ENCODE measurements at regions not wholly inside any gene's neighbourhood (a gene's known extent, or its start where the extent isn't known, plus 50 kb on each side); places are given as distances from the start of the nearest gene placed in this dataset.

GRCh38 chr10:128646956-128647355 lies 520.7 kb upstream of the MKI67 start:
- DNase-seq (ENCODE audit: low read depth in 2 of 2), result no peak

- no peak for DNase-seq (ENCODE audit: low read depth in 2 of 2)
Observed at GRCh38 chr10:128657548-128657947, 531.3 kb upstream of the MKI67 start.

GRCh38 chr10:128660726-128661125 lies 534.5 kb upstream of the MKI67 start:
- no peak for DNase-seq (ENCODE audit: low read depth in 2 of 2)

- DNase-seq (ENCODE audit: low read depth in 2 of 2), result no peak
Observed at GRCh38 chr10:128661404-128662197, 535.4 kb upstream of the MKI67 start.

- DNase-seq (ENCODE audit: low read depth in 2 of 2), result no peak
Observed at GRCh38 chr10:128662520-128662919, 536.3 kb upstream of the MKI67 start.

GRCh38 chr10:128664729-128665128 lies 538.5 kb upstream of the MKI67 start:
- DNase-seq (ENCODE audit: low read depth in 2 of 2), result no peak

- no peak for DNase-seq (ENCODE audit: low read depth in 2 of 2)
Observed at GRCh38 chr10:128675405-128675804, 549.2 kb upstream of the MKI67 start.

- DNase-seq (ENCODE audit: low read depth in 2 of 2), result no peak
Observed at GRCh38 chr10:128680116-128680515, 553.9 kb upstream of the MKI67 start.

- no peak for DNase-seq (ENCODE audit: low read depth in 2 of 2)
Observed at GRCh38 chr10:128684215-128684614, 558.0 kb upstream of the MKI67 start.

- DNase-seq (ENCODE audit: low read depth in 2 of 2), result no peak
Observed at GRCh38 chr10:128686630-128687278, 560.5 kb upstream of the MKI67 start.

- DNase-seq (ENCODE audit: low read depth in 2 of 2), result no peak
Observed at GRCh38 chr10:128687408-128687807, 561.2 kb upstream of the MKI67 start.

GRCh38 chr10:128687927-128688549 lies 561.8 kb upstream of the MKI67 start:
- DNase-seq (ENCODE audit: low read depth in 2 of 2), result no peak

- no peak for DNase-seq (ENCODE audit: low read depth in 2 of 2)
Observed at GRCh38 chr10:128689667-128690066, 563.4 kb upstream of the MKI67 start.

- DNase-seq (ENCODE audit: low read depth in 2 of 2), result no peak
Observed at GRCh38 chr10:128693493-128694131, 567.4 kb upstream of the MKI67 start.

GRCh38 chr10:128694168-128694850 lies 568.1 kb upstream of the MKI67 start:
- no peak for DNase-seq (ENCODE audit: low read depth in 2 of 2)

- no peak for DNase-seq (ENCODE audit: low read depth in 2 of 2)
Observed at GRCh38 chr10:128694851-128695725, 568.9 kb upstream of the MKI67 start.

GRCh38 chr10:128695931-128696330 lies 569.7 kb upstream of the MKI67 start:
- DNase-seq (ENCODE audit: low read depth in 2 of 2), result no peak

GRCh38 chr10:128697437-128697836 lies 571.2 kb upstream of the MKI67 start:
- no peak for DNase-seq (ENCODE audit: low read depth in 2 of 2)

- DNase-seq (ENCODE audit: low read depth in 2 of 2), result no peak
Observed at GRCh38 chr10:128701381-128701780, 575.2 kb upstream of the MKI67 start.

- DNase-seq (ENCODE audit: low read depth in 2 of 2), result no peak
Observed at GRCh38 chr10:128701837-128702236, 575.6 kb upstream of the MKI67 start.

- DNase-seq (ENCODE audit: low read depth in 2 of 2), result no peak
Observed at GRCh38 chr10:128704716-128705115, 578.5 kb upstream of the MKI67 start.

All from dermis microvascular lymphatic vessel endothelial cell (primary cell).